RWPE1 (cell line): ENCODE measurements at regions not wholly inside any gene's neighbourhood (a gene's known extent, or its start where the extent isn't known, plus 50 kb on each side); places are given as distances from the start of the nearest gene placed in this dataset.

Source experiments
- CTCF ChIA-PET: fragments of 350-600 bp; sonication (Branson Sonifier 250); formaldehyde crosslinking; extraction: SDS; loops from one replicate; lab custom pipeline; 2021; lab: Yijun Ruan, JAX
- POLR2A ChIA-PET: fragments of 400-600 bp; formaldehyde crosslinking; extraction: SDS; loops from one replicate; lab custom pipeline; 2020; ENCODE audit warnings: antibody characterized with exemption; ENCODE audit not compliant: low non-redundant PET; lab: Yijun Ruan, JAX
- DNase-seq: peaks from one replicate; pipeline ENCODE4 v3.0.0; 2012; ENCODE audit warnings: low spot score
- H3K27ac ChIP-seq: fragments of 450-650 bp; 2 replicates; pipeline ENCODE4 v1.5.1; 2017
- CTCF ChIP-seq: fragments of 450-650 bp; conservative IDR thresholded peaks from 2 replicates; pipeline ENCODE4 v1.5.1; 2017; ENCODE audit warnings: low read depth, mild to moderate bottlenecking

DNA sequence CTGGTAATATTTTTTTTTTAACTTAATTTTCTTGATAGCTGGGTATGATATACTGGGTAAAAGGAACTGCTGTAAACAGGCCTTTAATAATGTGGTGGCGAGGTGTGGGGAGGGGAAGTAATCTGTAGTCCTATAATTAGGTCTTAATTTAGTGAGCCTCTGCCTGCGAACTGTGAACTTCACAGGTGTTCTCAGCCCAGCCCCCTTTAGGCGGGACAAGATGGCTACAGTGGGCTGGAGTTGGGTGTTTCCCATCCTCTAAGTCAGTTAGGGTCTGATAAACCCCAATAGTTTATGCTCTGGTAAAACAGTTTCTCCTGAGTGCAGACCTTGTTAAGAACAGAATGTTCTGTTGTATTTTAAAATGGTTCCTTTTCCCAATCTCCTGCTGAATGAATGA is 97.6 kb upstream of the SERP2 start:
- no peak overlapping the region for H3K27ac ChIP-seq
- DNase-seq = no peak
- no peak for TF ChIP-seq CTCF
- ChIA-PET CTCF (no interaction called here), POLR2A (interaction anchor here (0.7 kb wide), 1 partner anchor 161 kb away, joined by 11 read pairs; no protein-coding TSS in a partner anchor)

DNA sequence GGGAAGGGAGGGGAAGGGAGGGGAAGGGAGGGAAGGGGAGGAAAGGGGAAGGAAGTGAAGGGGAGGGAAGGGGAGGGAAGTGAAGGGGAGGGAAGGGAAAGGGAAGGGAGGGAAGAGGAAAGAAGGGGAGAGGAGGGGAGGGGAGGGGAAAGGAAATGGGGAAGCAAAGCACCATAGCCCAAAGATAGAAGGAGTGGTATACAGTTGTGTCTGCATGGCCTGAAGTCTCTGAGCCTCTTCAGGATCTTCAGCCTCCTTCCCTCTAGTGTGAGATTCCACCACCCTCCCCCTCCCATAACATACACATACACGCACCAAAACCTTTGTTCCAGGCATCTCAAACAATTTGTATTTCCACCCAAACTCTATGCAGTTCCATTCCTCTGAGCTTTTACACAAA is 96.2 kb upstream of the SERP2 start:
- POLR2A ChIA-PET = no interaction called here
- CTCF ChIA-PET = no interaction called here
- no peak for DNase-seq
- no peak overlapping the region for H3K27ac ChIP-seq
- TF ChIP-seq CTCF = no peak

GRCh38 chr13:44278166-44278565 is 95.5 kb upstream of the SERP2 start:
- DNase-seq = no peak
- no peak for TF ChIP-seq CTCF
- ChIA-PET POLR2A (no interaction called here), CTCF (interaction anchor here (0.9 kb wide), 1 partner anchor 53 kb away, joined by 5 read pairs; no protein-coding TSS in a partner anchor)
- no peak overlapping the region for H3K27ac ChIP-seq

GRCh38 chr13:44280456-44280855 is 93.2 kb upstream of the SERP2 start:
- ChIA-PET POLR2A (no interaction called here), CTCF (interaction anchor here (0.5 to 0.6 kb wide), 2 partner anchors 95 to 924 kb away, joined by 3 to 4 read pairs; no protein-coding TSS in a partner anchor)
- DNase-seq = no peak
- TF ChIP-seq CTCF = no peak
- H3K27ac ChIP-seq = no peak overlapping the region

GRCh38 chr13:44281252-44282000 is 92.2 kb upstream of the SERP2 start:
- ChIA-PET POLR2A (no interaction called here), CTCF (interaction anchor here (0.5 kb wide), 1 partner anchor 923 kb away, joined by 4 read pairs; no protein-coding TSS in a partner anchor)
- DNase-seq = no peak
- TF ChIP-seq CTCF = no peak
- no peak overlapping the region for H3K27ac ChIP-seq

- CTCF ChIA-PET = no interaction called here
- no peak overlapping the region for H3K27ac ChIP-seq
- POLR2A ChIA-PET = no interaction called here
- no peak for DNase-seq
- no peak for TF ChIP-seq CTCF
Measured at GRCh38 chr13:44283600-44283999, 90.0 kb upstream of the SERP2 start.
